Activated T-helper 9 cell treated with anti-CD3 and anti-CD28 coated beads, Interleukin-2, amount 50 U/mL, for 16 hours (primary cell): ENCODE measurements at regions not wholly inside any gene's neighbourhood (a gene's known extent, or its start where the extent isn't known, plus 50 kb on each side); places are given as distances from the start of the nearest gene placed in this dataset.
"Not testable (repeated sequence)": the region's sequence is repeated elsewhere in the genome, so short reads cannot be mapped to it uniquely, and the experiment has no call there.

Experiments used
- DNase-seq: peaks from one replicate; pipeline ENCODE4 v3.0.0-alpha.2; 2020; ENCODE audit warnings: low read depth

- no peak for DNase-seq
Measured at GRCh38 chr12:131274906-131275305, 321.2 kb downstream of the ADGRD1 start.

GRCh38 chr12:131275824-131276223 lies 322.1 kb downstream of the ADGRD1 start:
- no peak for DNase-seq

GRCh38 chr12:131276501-131277185 lies 322.9 kb downstream of the ADGRD1 start:
- no peak for DNase-seq

- DNase-seq, result not testable (repeated sequence)
Measured at GRCh38 chr12:131277186-131278091, 323.7 kb downstream of the ADGRD1 start.

- DNase-seq, result not testable (repeated sequence)
Measured at GRCh38 chr12:131278451-131279115, 324.9 kb downstream of the ADGRD1 start.

- DNase-seq, result no peak
Measured at GRCh38 chr12:131279281-131279921, 325.7 kb downstream of the ADGRD1 start.

- no peak for DNase-seq
Measured at GRCh38 chr12:131280426-131280825, 326.7 kb downstream of the ADGRD1 start.

GRCh38 chr12:131281016-131281415 lies 327.3 kb downstream of the ADGRD1 start:
- no peak for DNase-seq

- no peak for DNase-seq
Measured at GRCh38 chr12:131282292-131283080, 328.8 kb downstream of the ADGRD1 start.

GRCh38 chr12:131283191-131283861 lies 329.6 kb downstream of the ADGRD1 start:
- DNase-seq, result no peak

- DNase-seq, result not testable (repeated sequence)
Measured at GRCh38 chr12:131283862-131284825, 330.4 kb downstream of the ADGRD1 start.

- not testable (repeated sequence) for DNase-seq
Measured at GRCh38 chr12:131284954-131285904, 331.5 kb downstream of the ADGRD1 start.

- not testable (repeated sequence) for DNase-seq
Measured at GRCh38 chr12:131285905-131286295, 332.2 kb downstream of the ADGRD1 start.

- DNase-seq, result not testable (repeated sequence)
Measured at GRCh38 chr12:131286301-131286700, 332.6 kb downstream of the ADGRD1 start.

- no peak for DNase-seq
Measured at GRCh38 chr12:131287015-131287937, 333.6 kb downstream of the ADGRD1 start.

GRCh38 chr12:131287938-131288764 lies 334.4 kb downstream of the ADGRD1 start:
- DNase-seq, result no peak
